Mammary epithelial cell (primary cell): ENCODE measurements at regions not wholly inside any gene's neighbourhood (a gene's known extent, or its start where the extent isn't known, plus 50 kb on each side); places are given as distances from the start of the nearest gene placed in this dataset.

Experiments used
- EZH2 ChIP-seq: IDR thresholded peaks from 2 replicates; pipeline ENCODE4 v1.6.1; 2012; ENCODE audit warnings: low read length, inconsistent platforms, borderline replicate concordance
- TF ChIP-seq, protein P1 (sequence below), 2 donors: IDR thresholded peaks in 1 of 2; conservative IDR thresholded peaks in 1 of 2; 2 replicates each; pipeline ENCODE4 v1.5.1; 2011 to 2012; ENCODE audit warnings: inconsistent platforms in 2 of 2, low read length in 2 of 2, mild to moderate bottlenecking in 2 of 2, control low read depth in 1 of 2, low read depth in 1 of 2; ENCODE audit not compliant: insufficient read depth in 1 of 2; ENCODE audit errors: extremely low read depth in 1 of 2

DNA sequence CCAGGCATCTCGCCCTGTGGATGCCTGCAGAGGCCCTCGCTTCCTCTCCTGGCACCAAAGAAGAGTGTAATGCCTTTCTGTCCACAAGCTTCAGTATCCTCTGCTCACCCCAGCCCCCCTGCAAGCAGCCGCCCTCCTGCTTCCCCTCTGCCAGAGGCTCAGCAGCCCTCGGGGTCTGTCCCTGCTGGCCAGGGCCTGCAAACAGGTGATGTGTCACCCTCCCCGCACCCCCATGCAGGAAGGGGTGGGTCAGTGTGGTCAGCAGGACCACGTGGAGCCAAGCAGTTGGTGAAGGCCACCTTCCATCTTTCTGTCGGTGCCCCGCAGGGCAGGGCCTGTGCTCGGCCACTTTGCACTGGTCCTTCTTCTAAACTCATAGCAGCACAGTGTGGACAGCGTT is 129.9 kb upstream of the CIBAR2 start:
- TF ChIP-seq EZH2 = no peak
- TF ChIP-seq, protein P1, sequence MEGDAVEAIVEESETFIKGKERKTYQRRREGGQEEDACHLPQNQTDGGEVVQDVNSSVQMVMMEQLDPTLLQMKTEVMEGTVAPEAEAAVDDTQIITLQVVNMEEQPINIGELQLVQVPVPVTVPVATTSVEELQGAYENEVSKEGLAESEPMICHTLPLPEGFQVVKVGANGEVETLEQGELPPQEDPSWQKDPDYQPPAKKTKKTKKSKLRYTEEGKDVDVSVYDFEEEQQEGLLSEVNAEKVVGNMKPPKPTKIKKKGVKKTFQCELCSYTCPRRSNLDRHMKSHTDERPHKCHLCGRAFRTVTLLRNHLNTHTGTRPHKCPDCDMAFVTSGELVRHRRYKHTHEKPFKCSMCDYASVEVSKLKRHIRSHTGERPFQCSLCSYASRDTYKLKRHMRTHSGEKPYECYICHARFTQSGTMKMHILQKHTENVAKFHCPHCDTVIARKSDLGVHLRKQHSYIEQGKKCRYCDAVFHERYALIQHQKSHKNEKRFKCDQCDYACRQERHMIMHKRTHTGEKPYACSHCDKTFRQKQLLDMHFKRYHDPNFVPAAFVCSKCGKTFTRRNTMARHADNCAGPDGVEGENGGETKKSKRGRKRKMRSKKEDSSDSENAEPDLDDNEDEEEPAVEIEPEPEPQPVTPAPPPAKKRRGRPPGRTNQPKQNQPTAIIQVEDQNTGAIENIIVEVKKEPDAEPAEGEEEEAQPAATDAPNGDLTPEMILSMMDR (conservative IDR thresholded peaks at IDR 0.05 in 1 of 2, IDR thresholded peaks at IDR 0.05 in 1 of 2; ENCODE audit: extremely low read depth in 1 of 2, insufficient read depth in 1 of 2, low read depth in 1 of 2, low read length in 2 of 2) = no peak
